CD4-positive, alpha-beta T cell (primary cell): ENCODE measurements at regions not wholly inside any gene's neighbourhood (a gene's known extent, or its start where the extent isn't known, plus 50 kb on each side); places are given as distances from the start of the nearest gene placed in this dataset.

Experiments
- ATAC-seq: fragments of 200-7000 bp; cut with Tn5 transposase; one replicate; pipeline ENCODE4 v1.10.0; 2022; ENCODE audit warnings: mild to moderate bottlenecking; ENCODE audit not compliant: poor library complexity
- CTCF ChIA-PET: fragments of 350-600 bp; sonication (Branson Sonifier 250); formaldehyde crosslinking; loops from one replicate; lab custom pipeline; 2021; ENCODE audit warnings: antibody characterized with exemption, inconsistent platforms; lab: Charles Lee
- POLR2A ChIA-PET: fragments of 350-600 bp; sonication (Branson Sonifier 250); formaldehyde crosslinking; loops from one replicate; lab custom pipeline; 2021; ENCODE audit warnings: antibody characterized with exemption, inconsistent platforms; lab: Charles Lee
- DNase-seq, 14 experiments: peaks; one replicate each; pipeline ENCODE4 v3.0.0-alpha.2; 2013 to 2020; ENCODE audit warnings: mixed read lengths in 2 of 14
- H3K27ac ChIP-seq, 2 donors: one replicate each; pipeline versions ENCODE4 v1.5.1 to v1.7.0; 2013; ENCODE audit warnings: low read length in 2 of 2, low read depth in 1 of 2, mild to moderate bottlenecking in 1 of 2
- H3K27me3 ChIP-seq, 2 experiments: 1 replicate in 1 of 2; 2 replicates in 1 of 2; pipeline versions ENCODE4 v1.6.1 to v1.7.0; 2013; ENCODE audit warnings: low read length in 2 of 2, control low read depth in 1 of 2, mild to moderate bottlenecking in 1 of 2, moderate library complexity in 1 of 2; ENCODE audit not compliant: insufficient read depth in 2 of 2, control insufficient read depth in 1 of 2
- H3K36me3 ChIP-seq: one replicate; pipeline ENCODE4 v1.6.1; 2013; ENCODE audit warnings: low read length, control low read depth; ENCODE audit not compliant: insufficient read depth
- H3K4me1 ChIP-seq: one replicate; pipeline ENCODE4 v1.6.1; 2013; ENCODE audit warnings: low read length, control low read depth; ENCODE audit not compliant: insufficient read depth
- H3K4me3 ChIP-seq: one replicate; pipeline ENCODE4 v1.5.1; 2013; ENCODE audit warnings: mild to moderate bottlenecking, low read length, moderate library complexity
- H3K9me3 ChIP-seq, 2 experiments: 1 replicate in 1 of 2; 2 replicates in 1 of 2; pipeline versions ENCODE4 v1.6.1 to v1.7.0; 2013; ENCODE audit warnings: low read length in 2 of 2, mild to moderate bottlenecking in 2 of 2, control low read depth in 1 of 2, moderate library complexity in 1 of 2; ENCODE audit not compliant: control insufficient read depth in 1 of 2, insufficient read depth in 1 of 2
- H3K27ac Mint-ChIP-seq: one replicate; pipeline ENCODE4 v1.8.0; 2020; ENCODE audit warnings: mixed read lengths
- H3K27me3 Mint-ChIP-seq: one replicate; pipeline ENCODE4 v1.8.0; 2021; ENCODE audit warnings: mixed read lengths
- H3K36me3 Mint-ChIP-seq: one replicate; pipeline ENCODE4 v1.8.0; 2021; ENCODE audit warnings: low read depth, mixed read lengths
- H3K4me1 Mint-ChIP-seq: one replicate; pipeline ENCODE4 v1.8.0; 2021; ENCODE audit warnings: low read depth, mixed read lengths
- H3K4me3 Mint-ChIP-seq: one replicate; pipeline ENCODE4 v1.8.0; 2020; ENCODE audit warnings: mild to moderate bottlenecking, mixed read lengths
- H3K9me3 Mint-ChIP-seq: one replicate; pipeline ENCODE4 v1.8.0; 2020; ENCODE audit warnings: mixed read lengths
- intact Hi-C, 2 experiments: fragments of 100-400 bp; cut with DNase I in 1 of 2; cut with micrococcal nuclease in 1 of 2; formaldehyde crosslinking; loops; one replicate each; pipeline versions ENCODE4 v1.15.1 to v1.9.0; 2023 to 2025; cut with DNase I, micrococcal nuclease
- TF ChIP-seq, protein P1 (sequence below): fragments of 200-600 bp; IDR thresholded peaks from one replicate; pipeline ENCODE4 v1.8.0; 2022; ENCODE audit warnings: antibody characterized with exemption, mild to moderate bottlenecking

DNA sequence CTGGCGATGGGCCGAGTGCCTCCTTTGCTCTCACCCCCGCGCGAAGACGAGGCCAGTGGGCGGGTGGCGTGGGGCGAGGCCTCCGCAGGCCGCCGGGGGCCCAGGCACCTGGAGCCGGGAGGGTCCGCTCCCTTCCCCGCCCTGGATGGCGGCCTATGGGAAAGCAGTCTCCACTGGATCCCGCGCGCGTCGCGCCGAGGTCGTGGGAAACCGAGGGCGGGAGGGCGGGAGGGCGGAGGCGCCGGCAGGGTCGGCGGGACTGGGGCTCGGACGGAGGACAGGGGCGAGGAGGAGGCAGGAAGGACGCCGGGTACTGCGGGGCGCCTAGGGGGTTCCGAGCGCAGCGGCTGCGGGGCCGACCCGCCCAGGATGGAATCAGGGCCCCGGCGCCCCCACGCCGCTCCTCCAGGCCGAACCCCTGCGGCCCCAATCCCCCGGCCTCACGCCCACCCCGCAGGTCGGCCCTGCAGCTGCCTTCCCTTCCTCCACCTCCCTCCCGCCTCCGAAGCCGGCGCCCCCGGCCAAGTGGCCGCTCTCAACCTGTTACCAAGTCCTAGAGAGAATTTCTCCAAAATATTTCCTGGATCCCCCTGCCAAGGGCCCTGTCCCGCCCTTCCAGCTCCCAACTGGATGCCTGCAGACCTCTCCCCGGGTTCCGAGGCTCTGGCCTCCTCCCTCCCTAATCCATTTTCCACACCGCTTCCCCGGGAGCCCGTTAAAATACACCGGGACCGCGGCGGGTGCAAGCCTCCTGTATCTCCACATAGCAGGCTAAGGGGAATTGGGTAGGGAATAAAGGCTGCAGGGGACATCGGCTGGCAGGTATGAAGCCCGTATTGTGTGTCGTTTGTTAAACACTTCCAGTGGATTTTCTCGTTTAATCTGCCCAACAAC is 146.3 kb downstream of the ERCC6L2 start:
- H3K4me3 Mint-ChIP-seq, result peak overlapping the region; percentile 92
- no peaks in the 10 kb centered on the region for H3K9me3 Mint-ChIP-seq
- peak overlapping the region; percentile 67 for H3K4me3 ChIP-seq
- peak overlapping the region; percentile 68 for H3K27ac Mint-ChIP-seq
- ChIA-PET CTCF (no interaction called here), POLR2A (interaction anchor here (1.2 kb wide), 1 partner anchor 146 kb away, joined by 3 read pairs; no protein-coding TSS in a partner anchor)
- H3K36me3 Mint-ChIP-seq, result peaks cover 4% of the 10 kb centered on the region
- H3K9me3 ChIP-seq, result peaks cover 0 to 10% of the 10 kb centered on the region in 2 experiments
- H3K36me3 ChIP-seq, result no peaks in the 10 kb centered on the region
- H3K27me3 Mint-ChIP-seq, result peaks cover 57% of the 10 kb centered on the region
- peak in 2 of 14 experiments; percentile 19 to 33 for DNase-seq
- intact Hi-C loops, result no loop called here
- no peak for ATAC-seq
- peaks cover 53% of the 10 kb centered on the region for H3K4me1 ChIP-seq
- H3K27ac ChIP-seq, result peak overlapping the region in 1 of 2 donors; percentile 25
- H3K27me3 ChIP-seq, result peaks cover 20 to 23% of the 10 kb centered on the region in 2 experiments
- peaks cover 55% of the 10 kb centered on the region for H3K4me1 Mint-ChIP-seq
- TF ChIP-seq, protein P1, sequence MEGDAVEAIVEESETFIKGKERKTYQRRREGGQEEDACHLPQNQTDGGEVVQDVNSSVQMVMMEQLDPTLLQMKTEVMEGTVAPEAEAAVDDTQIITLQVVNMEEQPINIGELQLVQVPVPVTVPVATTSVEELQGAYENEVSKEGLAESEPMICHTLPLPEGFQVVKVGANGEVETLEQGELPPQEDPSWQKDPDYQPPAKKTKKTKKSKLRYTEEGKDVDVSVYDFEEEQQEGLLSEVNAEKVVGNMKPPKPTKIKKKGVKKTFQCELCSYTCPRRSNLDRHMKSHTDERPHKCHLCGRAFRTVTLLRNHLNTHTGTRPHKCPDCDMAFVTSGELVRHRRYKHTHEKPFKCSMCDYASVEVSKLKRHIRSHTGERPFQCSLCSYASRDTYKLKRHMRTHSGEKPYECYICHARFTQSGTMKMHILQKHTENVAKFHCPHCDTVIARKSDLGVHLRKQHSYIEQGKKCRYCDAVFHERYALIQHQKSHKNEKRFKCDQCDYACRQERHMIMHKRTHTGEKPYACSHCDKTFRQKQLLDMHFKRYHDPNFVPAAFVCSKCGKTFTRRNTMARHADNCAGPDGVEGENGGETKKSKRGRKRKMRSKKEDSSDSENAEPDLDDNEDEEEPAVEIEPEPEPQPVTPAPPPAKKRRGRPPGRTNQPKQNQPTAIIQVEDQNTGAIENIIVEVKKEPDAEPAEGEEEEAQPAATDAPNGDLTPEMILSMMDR, result no peak

DNA sequence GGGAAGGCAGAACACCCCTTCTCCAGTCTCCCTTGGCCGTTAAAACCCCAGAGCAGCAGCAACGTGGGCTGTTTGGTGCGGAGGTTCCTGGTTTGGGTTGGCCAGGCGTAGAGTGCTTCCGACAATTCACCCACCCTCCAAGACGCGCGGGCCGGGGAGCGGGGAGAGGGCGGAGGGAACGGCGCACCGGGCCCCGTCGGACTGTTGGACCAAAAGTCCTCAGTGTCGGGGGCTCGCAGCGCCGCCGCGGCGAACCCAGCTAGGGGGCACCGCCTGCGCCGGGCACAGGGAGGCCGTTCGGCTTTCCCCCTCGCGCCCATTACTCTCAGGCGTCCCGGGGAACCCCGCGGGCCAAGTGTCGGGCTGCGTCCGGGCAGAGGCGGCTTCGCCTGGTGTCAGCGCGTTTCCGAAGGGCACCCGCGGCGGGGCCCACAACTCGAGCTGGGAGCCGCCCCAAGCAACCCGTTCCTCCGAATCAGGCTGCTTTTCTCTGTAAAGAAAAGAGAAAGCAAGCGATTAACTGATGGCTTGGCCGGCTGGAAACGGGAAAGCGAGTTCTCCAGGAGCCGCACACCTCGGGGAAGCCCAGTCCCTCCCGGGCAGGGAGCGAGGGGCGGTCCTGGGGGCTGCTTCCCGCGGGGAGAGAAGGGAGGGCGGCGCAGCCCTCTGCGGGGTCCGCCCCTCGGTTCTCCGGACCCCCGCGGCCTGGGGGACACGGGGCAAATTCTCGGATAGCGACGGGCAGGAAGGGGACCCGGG is 145.5 kb downstream of the ERCC6L2 start:
- CTCF ChIA-PET, result no interaction called here

DNA sequence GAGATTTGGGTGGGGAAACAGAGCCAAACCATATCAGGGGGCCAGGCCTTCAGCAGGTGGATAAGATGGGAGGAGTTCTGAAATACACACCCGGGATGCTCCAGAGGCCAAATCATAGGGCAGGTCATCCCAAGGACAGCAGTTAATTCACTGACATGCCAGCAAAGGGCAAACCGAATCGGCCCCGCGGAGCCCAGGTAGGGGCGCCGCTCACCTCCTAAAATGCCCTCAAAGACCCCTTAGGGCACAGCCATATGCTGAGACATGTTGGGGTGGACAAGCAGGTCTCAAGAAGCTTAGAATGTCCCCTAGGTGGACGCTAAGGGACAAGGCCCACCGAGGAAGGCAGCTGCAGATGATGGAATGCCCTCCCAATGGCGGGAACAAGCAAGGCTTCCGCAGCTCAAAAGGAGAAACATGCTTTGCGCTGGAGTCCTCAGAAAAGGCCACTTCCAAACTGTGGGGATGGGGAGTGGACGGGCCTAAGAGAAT is 144.9 kb downstream of the ERCC6L2 start:
- Mint-ChIP-seq H3K27me3 (peaks cover 46% of the 10 kb centered on the region), H3K4me3 (peak overlapping the region; percentile 69), H3K36me3 (peaks cover 10% of the 10 kb centered on the region), H3K4me1 (peaks cover 59% of the 10 kb centered on the region), H3K27ac (peak overlapping the region; percentile 28), H3K9me3 (no peaks in the 10 kb centered on the region)
- H3K27ac ChIP-seq, result no peak overlapping the region
- POLR2A ChIA-PET, result interaction anchor here (1.2 kb wide), 2 partner anchors 144 to 145 kb away, joined by 3 to 4 read pairs; partner anchors contain the start of gene ERCC6L2
- peak overlapping the region; percentile 67 for H3K4me3 ChIP-seq
- ATAC-seq, result no peak
- intact Hi-C loops, result no loop called here
- CTCF ChIA-PET, result no interaction called here
- no peak for DNase-seq
- TF ChIP-seq, protein P1, result no peak
- no peaks in the 10 kb centered on the region for H3K36me3 ChIP-seq
- H3K4me1 ChIP-seq, result peaks cover 62% of the 10 kb centered on the region
- H3K9me3 ChIP-seq, result no peaks in the 10 kb centered on the region
- peaks cover 13 to 16% of the 10 kb centered on the region in 2 experiments for H3K27me3 ChIP-seq

More for the DNA sequence above, 145.5 kb downstream of the ERCC6L2 start:
- DNase-seq (peak in 13 of 14 experiments; percentile 27 to 69 (median 41)), ATAC-seq (peak; percentile 55)
- H3K27ac ChIP-seq, result peak overlapping the region in 1 of 2 donors; percentile 25
- Mint-ChIP-seq H3K9me3 (no peaks in the 10 kb centered on the region), H3K27ac (no peak overlapping the region), H3K27me3 (peaks cover 52% of the 10 kb centered on the region), H3K4me1 (peaks cover 59% of the 10 kb centered on the region), H3K4me3 (peak overlapping the region; percentile 88), H3K36me3 (peaks cover 9% of the 10 kb centered on the region)
- peak overlapping the region; percentile 67 for H3K4me3 ChIP-seq
- POLR2A ChIA-PET, result interaction anchor here (1.2 kb wide), 2 partner anchors 145 to 146 kb away, joined by 3 to 4 read pairs; partner anchors contain the start of gene ERCC6L2
- H3K4me1 ChIP-seq, result peaks cover 55% of the 10 kb centered on the region
- peaks cover 13 to 16% of the 10 kb centered on the region in 2 experiments for H3K27me3 ChIP-seq
- intact Hi-C loops, result no loop called here
- H3K36me3 ChIP-seq, result no peaks in the 10 kb centered on the region
- TF ChIP-seq, protein P1, result no peak
- peaks cover 0 to 2% of the 10 kb centered on the region in 2 experiments for H3K9me3 ChIP-seq
